NCI-H748 treated with DMSO at 0.1 percent for 48 hours (cell line): ENCODE measurements at regions not wholly inside any gene's neighbourhood (a gene's known extent, or its start where the extent isn't known, plus 50 kb on each side); places are given as distances from the start of the nearest gene placed in this dataset.

Source experiments
- DNase-seq: peaks from one replicate; lab custom pipeline; 2025; lab: John Stamatoyannopoulos, UW

GRCh38 chr11:80596291-80596810 lies 1155.5 kb upstream of the TENM4 start:
- no peak for DNase-seq

- DNase-seq = no peak
Measured at GRCh38 chr11:80595011-80595410, 1154.2 kb upstream of the TENM4 start.

GRCh38 chr11:80593648-80594374 lies 1153.0 kb upstream of the TENM4 start:
- no peak for DNase-seq

- no peak for DNase-seq
Measured at GRCh38 chr11:80592546-80592945, 1151.7 kb upstream of the TENM4 start.

GRCh38 chr11:80587906-80588305 lies 1147.1 kb upstream of the TENM4 start:
- DNase-seq = no peak

GRCh38 chr11:80586464-80586863 lies 1145.6 kb upstream of the TENM4 start:
- DNase-seq = no peak

DNA sequence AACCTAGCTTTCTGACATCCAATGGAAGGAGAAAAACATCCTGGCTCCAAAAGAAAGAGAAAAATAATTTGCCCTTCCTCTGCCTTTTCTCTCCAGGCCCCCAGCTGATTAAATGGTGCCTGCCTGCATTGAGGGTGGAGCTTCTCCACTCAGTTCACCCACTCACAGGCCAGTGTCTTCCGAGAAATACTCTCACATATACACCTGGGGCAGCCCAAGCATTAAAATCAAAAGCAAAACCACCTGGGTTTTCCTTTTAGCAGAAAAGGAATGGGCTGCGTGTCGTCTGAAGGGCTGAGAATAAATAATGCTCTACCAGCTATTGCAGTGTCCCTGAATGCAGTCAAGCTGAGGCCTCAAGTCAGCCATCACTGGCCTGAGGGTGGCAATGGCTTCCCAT lies 1143.8 kb upstream of the TENM4 start:
- DNase-seq = no peak

DNA sequence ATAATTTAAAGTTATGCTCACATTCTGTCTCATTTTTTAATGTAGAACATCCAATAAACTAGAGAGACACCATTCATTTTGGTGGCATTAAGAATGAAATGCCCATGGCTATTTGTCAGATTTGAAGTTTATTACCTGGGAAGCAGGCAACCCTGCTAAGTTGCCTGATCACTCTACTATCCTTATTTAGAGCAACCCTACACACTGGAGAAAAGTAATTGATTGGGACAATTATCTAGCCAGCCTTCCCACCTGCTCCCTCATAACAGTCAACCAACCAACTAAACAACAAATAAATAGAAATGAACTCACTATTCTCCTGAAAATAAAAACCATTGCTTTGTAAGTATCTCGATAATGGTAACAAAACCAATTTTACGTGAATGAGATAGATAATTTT lies 1129.0 kb upstream of the TENM4 start:
- DNase-seq = no peak

DNA sequence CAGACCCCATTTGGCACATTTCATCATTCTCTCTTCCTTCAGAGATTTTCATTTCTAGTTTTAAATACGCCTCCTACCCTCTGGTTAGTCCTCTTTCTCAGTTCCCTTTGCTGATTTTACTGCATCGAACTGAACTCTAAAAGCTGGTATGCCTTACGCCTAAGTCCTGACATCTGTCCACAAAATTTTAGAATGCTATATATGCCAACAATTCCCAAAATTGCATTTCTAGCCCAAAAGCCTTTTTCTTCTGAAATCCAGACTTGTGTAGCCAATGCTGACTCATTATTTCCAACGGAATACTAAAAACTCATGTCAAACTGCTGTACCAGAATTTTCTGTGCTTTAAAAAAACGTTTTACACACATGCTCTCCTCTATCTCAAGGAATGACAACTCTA lies 1124.4 kb upstream of the TENM4 start:
- no peak for DNase-seq

- DNase-seq = no peak
Measured at GRCh38 chr11:80562523-80563125, 1121.8 kb upstream of the TENM4 start.

DNA sequence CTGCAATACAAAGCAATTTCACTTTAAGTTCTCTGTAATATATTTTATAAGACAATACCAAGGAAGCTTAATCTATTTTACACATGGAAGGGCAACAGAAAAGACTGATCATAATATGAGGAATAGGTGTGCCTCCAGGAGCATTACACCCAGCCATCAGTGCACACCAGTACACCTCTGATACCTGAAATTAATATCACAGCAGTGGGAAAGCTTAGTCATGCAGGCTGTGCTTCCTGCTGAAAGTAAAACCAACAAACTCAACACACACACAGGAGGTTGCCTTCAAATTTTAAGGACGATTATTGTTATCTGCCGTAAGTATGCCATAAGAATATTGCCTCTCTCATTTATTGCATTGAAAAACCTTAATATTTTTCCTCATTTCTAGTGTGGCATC lies 1119.1 kb upstream of the TENM4 start:
- no peak for DNase-seq

DNA sequence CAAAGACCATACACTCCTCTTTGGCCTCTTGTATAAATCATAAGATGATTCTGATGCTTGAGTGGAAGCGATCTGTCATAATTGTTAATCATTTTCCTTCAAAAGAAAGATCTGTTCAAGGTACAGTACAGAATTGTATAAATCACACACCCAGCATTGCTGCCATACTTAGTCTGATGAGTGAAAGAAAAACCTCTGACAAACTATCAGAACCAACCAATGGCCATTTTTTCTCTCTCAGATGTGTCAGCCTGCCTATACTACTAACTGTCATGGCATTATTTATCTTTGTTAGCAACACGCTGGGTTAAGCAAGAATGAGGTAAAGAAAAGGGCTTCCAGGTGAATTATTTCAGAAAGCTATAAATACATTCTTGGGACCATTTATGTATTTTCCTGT lies 1112.7 kb upstream of the TENM4 start:
- no peak for DNase-seq

DNA sequence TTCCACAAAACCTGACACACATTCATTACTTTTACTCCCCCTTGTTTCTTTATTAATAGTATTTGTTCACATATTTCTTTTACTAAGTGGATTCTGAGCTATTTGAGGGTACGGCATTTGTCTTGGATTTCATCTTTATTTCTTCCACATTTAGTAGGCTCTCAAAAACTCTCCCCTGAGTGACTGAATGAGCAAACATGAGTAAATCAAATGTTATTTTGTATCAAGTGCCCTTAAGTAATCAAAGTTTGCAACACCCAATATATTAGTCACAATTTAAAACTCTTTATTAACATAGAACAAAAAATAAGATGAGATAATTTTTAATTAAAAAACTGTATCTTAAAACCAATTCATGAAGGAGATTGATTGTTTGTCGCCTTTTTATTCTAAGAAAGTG lies 1101.9 kb upstream of the TENM4 start:
- no peak for DNase-seq

- no peak for DNase-seq
Measured at GRCh38 chr11:80538040-80538439, 1097.2 kb upstream of the TENM4 start.

DNA sequence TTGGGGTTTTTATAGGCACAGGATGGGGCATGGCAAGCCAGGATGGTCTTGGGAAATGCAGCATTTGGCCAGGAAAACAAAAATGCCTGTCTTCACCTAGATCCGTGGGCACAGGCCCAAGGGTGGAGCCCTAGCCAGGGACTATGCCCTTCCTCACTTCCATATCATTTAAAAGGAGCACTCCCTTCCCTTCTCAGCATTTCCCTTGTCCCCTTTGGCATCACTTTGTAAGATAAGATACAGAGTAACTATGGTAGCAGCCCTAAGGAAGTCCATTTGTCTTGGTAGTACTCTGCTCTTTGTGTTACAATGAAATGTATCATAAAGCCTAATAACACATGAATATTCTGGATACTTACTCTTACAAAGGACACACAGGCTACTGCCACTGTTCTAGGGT lies 1092.6 kb upstream of the TENM4 start:
- no peak for DNase-seq

GRCh38 chr11:80532633-80533232 lies 1091.9 kb upstream of the TENM4 start:
- DNase-seq = no peak

DNA sequence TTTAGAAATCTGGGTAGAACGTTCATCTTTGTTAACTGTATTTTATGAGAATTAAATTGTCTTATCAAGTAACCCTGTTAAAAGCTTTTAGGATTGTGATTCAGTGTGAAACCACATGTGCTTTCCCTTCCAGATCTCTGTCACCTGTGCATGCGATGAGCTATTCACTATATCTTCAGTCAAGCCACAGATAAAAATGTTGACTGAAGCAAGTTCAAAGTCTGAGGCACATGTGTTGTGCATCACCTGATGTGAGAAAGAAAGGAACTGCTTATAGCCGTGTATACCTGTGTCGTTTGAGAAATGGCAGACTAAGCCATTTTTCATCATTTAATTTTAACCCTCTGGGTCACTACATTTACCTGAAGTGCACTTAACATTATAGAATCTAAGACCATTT lies 1088.9 kb upstream of the TENM4 start:
- DNase-seq = no peak

GRCh38 chr11:80525663-80526405 lies 1085.0 kb upstream of the TENM4 start:
- DNase-seq = no peak

- no peak for DNase-seq
Measured at GRCh38 chr11:80524349-80524748, 1083.5 kb upstream of the TENM4 start.

GRCh38 chr11:80523057-80523456 lies 1082.2 kb upstream of the TENM4 start:
- no peak for DNase-seq

DNA sequence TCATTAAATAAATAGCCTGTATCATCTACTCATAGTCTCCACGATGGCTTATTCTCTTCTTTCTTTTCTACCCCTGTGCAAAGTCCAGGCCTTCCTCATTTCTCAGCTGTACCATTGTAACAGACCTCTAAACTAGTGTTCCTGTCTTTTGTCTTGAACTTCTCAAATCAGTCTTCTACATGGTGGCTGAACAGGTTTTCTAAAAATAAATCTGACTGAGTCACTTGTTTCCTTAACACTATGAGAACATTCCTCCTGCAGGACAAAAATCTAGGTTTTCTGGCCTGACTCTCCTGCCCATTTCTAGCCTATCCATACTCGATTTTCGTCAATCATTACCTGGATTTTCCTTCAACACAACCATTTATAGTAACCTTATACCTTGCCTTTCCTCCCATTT lies 1080.8 kb upstream of the TENM4 start:
- no peak for DNase-seq

DNA sequence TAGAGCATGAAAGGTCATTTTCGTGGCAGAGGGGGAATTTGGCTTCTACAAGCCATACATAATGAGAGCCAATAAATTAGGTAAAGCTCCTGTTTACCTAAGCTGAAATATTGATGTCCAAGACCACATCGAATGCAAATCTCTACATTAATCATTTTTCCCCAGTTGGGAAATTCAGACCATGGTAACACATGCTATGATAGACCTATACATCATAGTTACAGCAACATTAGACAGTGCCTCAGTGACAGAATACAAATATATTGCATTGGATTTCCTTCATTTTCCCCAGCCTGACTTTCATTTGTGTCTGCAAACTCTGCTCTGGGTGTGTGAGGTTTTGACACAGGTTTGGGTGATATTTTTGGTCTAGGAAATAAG lies 1079.7 kb upstream of the TENM4 start:
- DNase-seq = no peak
